Dermis microvascular lymphatic vessel endothelial cell (primary cell): ENCODE measurements at regions not wholly inside any gene's neighbourhood (a gene's known extent, or its start where the extent isn't known, plus 50 kb on each side); places are given as distances from the start of the nearest gene placed in this dataset.

Source experiments
- DNase-seq, 2 donors: peaks; one replicate each; pipeline versions ENCODE4 v3.0.0 to v3.0.0-alpha.2; 2010; ENCODE audit warnings: low read depth in 2 of 2

DNA sequence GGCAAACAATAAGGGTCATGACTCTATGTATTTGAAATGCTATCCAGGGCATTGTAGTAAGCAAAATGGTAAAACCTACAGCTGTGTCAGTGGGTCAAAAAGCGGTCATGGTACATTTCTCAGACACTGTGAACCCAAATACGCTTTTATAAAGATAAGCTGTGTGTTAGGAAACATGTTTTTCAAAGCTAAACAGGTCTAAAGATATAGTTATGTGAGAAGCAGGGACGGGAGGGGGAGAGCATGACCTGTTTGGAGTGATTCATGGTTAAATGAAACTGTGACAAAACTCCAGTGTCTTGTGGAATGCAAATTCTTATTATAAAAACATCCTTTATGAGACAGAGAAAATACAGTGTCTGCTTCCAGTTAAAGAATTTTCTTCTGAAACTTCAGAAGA, 205.4 kb upstream of the BMP2 start:
- DNase-seq: peak; percentile 31 to 93

GRCh38 chr20:6560978-6561377, 206.5 kb upstream of the BMP2 start:
- no peak for DNase-seq

- DNase-seq: no peak
Measured at GRCh38 chr20:6559791-6560190, 207.7 kb upstream of the BMP2 start.

- peak in 1 of 2 donors; percentile 15 for DNase-seq
Measured at GRCh38 chr20:6558341-6558740, 209.1 kb upstream of the BMP2 start.

GRCh38 chr20:6533761-6534479, 233.6 kb upstream of the BMP2 start:
- no peak for DNase-seq

DNA sequence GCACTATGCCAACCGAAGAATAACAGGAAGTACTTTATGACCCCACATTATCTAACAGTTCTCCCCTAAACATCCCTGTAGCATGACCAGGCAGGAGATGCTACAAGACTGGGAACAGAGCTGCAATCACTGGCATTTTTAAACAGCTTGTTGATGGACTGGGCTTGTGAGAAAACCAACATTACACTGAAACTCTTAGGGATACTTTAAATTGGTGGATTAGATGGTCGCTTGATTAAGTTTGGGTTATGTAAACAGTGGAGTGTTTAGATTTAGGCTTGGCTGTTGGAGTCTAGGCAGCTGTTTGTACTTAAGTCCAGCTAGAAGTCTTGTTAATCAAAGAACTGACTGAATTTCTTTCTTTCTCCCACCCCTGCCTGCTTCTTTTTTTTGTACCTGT, 234.1 kb upstream of the BMP2 start:
- DNase-seq: peak; percentile 1 to 30

DNA sequence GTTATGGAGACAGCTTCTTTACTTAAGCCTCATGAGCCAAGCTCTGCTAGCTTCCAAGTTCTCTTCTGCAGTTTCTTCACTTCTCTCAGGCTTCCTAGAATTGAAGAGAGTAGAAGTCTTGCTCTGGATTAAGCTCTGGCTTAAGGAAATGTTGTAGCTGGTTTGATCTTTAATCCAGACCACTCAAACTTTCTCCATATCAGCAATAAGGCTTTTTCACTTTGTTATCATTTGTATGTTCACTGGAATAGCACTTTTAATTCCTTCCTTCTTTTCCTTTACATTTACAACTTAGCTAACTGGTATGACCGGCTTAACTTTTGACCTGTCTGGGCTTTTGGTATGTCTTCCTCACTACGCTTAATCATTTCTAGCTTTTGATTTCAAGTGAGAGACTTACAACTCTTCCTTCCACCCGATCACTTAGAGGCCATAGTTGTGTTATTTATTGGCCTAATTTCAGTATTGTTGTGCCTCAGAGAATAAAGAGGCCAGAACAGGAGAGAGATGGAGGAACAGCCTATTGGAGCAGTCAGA, 236.6 kb upstream of the BMP2 start:
- DNase-seq: no peak

GRCh38 chr20:6530254-6530653, 237.2 kb upstream of the BMP2 start:
- DNase-seq: no peak

DNA sequence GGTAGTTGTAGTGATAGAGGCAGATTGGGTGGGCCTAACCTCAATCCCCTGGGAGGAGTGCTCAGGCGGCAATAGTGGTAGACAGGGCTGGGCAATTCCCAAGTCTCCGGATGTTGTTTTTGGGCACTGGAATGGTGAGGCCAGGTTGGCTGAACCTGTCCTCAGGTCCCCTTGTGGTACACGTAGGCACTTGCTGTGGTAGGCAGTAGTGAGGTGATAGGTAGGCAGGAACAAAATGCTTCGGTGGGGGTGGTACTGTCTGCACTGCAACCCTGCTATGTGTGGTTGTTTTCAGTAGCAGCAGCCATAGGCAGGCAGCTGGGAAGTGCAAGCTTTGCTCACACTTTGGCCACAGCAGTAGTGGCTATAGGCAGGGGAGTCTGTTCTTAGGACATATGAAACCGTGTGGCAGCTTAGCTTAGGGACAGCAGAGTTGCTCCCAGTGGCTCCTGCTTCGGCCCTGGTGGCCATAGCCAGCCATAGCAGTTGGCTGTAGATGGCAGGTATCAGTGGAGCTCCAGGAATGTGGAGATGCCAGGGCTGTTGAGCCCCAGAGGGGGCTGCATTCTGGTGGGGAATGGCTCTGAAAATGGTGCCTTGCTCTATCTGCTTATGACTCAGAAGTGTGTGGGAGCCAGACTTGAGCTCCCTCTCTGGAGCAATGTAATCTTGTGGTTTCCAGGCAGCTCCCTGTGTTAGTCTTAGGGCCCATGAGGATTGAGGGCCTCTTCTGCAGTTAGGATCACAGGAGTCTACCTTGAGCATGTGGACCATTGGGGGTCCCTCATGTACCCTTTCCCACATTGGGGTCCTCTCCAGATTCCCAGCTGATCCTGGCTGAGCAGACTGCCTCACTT, 241.8 kb upstream of the BMP2 start:
- DNase-seq: no peak

- no peak for DNase-seq
Measured at GRCh38 chr20:6524305-6524704, 243.2 kb upstream of the BMP2 start.

DNA sequence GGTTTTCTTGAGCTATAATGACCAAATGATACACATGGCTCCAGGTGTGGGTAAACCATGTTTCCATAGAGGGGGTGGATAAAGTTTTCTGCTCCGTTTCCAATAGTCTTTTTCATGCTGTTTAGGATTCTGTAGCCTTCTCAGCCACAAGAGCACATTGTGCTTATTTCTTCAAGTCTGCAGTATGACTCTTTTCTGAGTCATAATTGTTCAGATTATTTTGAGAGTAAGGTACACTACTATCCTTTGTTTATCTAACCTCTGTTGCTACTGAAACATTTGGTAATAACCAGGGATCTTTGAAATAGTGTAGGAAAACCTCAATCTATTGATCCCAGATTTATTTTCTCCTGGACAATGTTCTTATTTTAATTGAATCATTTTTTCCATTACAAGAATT, 247.9 kb upstream of the BMP2 start:
- peak in 1 of 2 donors; percentile 53 for DNase-seq

DNA sequence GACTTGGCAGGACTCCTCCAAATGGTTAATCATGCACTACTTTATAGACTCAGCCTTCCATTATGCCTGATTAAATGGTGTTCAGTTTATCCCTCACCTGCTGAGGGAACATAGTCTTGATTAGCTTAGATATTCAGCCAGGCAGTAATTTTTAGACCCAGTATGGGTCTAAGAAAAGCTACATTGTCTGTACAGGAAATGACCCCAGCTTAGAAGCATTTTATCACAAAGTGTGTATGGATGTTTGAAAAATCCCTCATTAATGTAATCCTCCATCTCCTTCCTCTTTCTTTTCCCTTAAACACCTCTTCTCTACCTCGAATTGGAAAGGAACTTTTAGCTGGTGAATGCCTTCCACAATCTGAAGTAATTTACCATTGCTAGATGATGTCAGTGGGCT, 252.2 kb upstream of the BMP2 start:
- peak in 1 of 2 donors; percentile 43 for DNase-seq

DNA sequence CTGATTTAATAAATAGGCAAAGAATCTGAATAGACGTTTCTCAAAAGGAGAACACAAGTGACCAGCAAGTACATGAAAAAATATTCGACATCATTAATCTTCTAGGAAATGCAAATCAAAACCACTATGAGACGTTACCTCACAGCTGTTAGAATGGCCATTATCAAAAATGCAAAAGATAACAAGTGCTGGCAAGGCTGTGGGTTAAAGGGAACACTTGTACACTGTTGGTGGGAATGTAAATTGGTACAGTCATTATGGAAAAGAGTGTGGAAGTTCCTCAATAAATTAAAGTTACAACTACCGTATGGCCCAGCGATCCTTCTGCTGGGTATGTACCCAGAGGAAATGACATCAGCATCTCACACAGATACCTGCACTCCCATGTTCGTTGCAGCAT, 253.9 kb upstream of the BMP2 start:
- DNase-seq: no peak

- DNase-seq: no peak
Measured at GRCh38 chr20:6509374-6509773, 258.1 kb upstream of the BMP2 start.

DNA sequence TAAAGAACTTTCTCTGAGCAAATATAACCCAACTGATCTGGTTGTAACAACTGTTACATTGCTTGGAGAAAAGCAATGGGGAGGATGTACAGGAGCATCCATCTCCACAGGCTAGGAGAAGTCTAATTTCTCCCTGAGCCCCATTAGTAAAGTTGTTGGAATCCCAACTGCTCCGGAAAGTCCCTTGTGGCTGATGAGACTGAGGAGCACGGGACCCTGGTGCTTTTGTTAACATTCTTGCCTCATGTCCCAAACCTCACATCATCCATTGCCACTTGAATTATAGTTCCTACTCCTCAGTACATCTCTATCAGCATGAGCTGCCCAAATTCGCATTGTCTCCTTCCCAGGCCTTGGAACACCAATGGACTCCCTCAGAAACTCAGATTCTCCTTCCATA, 260.6 kb upstream of the BMP2 start:
- no peak for DNase-seq

GRCh38 chr20:6504826-6505225, 262.7 kb upstream of the BMP2 start:
- no peak for DNase-seq

- no peak for DNase-seq
Measured at GRCh38 chr20:6504179-6504578, 263.3 kb upstream of the BMP2 start.

- peak in 1 of 2 donors; percentile 32 for DNase-seq
Measured at GRCh38 chr20:6502999-6503398, 264.5 kb upstream of the BMP2 start.

DNA sequence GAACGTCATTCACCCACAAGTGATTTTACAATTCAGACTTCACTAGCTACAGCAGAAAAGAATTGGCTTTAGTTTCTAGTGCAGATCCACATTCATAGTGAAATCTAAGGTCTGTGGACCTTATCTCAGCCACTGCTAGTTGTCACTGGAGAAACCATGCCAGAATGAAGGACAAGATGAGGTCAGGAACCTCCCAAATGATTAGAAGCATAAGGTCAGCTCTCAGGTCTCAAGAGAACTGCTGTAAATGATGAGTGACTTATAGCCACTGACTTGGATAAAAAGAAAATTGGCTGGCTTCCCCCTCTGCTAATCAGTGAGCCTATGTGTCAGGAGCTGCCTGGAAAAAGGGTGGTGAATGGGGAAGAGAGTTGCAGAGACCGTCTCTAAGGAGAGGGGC, 265.3 kb upstream of the BMP2 start:
- peak in 1 of 2 donors; percentile 6 for DNase-seq

DNA sequence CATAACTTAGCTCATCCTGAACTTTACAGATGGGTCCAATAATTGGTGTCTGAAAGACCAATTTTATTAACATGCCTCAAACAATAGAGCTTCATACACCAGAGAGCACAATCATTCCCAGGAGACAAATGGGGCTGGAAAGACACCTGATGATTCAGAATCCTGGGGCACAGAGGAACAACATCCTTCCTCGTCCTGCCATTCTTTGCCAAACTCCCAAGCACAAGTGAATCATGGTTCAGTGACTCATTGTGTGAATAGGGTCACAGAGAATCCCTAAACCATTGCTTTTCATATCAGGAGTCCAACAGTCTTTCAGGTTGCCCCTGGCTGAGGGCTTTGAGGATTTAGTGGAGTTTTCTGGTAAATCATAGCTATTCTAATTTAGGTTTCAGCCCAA, 266.4 kb upstream of the BMP2 start:
- peak; percentile 10 to 91 for DNase-seq

DNA sequence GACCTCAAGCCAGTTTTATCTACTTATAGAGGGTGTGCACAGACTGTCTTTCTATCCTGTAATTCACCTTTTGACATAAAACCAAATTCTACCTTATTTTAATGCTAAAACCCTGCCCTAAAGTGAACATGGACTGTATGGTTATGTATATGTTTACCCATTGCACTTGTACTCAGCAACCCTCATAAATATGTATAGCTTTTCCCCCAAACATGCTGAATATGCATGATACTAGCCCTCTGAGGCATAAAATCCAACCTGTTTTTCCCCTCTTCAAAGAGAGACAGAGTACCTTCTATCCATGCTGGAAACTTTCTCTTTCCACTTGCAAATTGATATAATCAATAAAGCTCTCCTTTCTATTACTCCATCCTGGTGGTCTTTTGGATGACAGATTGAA, 267.9 kb upstream of the BMP2 start:
- DNase-seq: no peak

GRCh38 chr20:6496874-6497273, 270.6 kb upstream of the BMP2 start:
- no peak for DNase-seq

DNA sequence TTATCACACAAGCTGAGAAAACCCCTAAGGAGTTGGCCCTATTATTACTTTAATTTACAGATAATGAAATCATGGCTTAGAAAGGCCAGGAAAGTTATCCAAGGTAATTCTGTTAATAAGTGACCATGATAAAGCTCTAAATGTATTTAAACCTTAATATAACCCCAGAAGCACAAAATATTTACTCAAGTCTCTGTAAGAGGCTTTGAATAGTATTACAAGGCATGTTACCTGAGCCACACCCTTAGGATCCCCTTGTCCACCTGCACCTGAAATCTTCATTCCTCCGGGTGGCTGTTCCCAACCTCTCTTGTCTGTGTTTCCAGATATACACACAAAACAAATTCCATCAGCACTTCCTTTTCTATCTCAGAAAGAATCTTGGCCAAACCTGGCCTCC, 271.6 kb upstream of the BMP2 start:
- no peak for DNase-seq
